PC-3 (cell line): ENCODE measurements at regions not wholly inside any gene's neighbourhood (a gene's known extent, or its start where the extent isn't known, plus 50 kb on each side); places are given as distances from the start of the nearest gene placed in this dataset.

Experiments used
- ATAC-seq: fragments of 200-7000 bp; cut with Tn5 transposase; 2 replicates; pipeline ENCODE4 v1.9.1; 2020; ENCODE audit warnings: mild to moderate bottlenecking, moderate library complexity
- BruUV-seq: library from RNA; stranded (reverse); fragments of 400-500 nt; replicated peaks from 2 replicates; lab custom pipeline; 2021; lab: Mats Ljungman, UMichigan
- CTCF ChIA-PET: fragments of 300-600 bp; sonication (Branson Sonifier 250); formaldehyde crosslinking; loops from one replicate; lab custom pipeline; 2022; ENCODE audit warnings: antibody characterized with exemption; lab: Charles Lee
- POLR2A ChIA-PET: fragments of 300-600 bp; sonication (Branson Sonifier 250); formaldehyde crosslinking; loops from one replicate; lab custom pipeline; 2022; ENCODE audit warnings: antibody characterized with exemption; ENCODE audit not compliant: unreplicated experiment; lab: Charles Lee
- DNase-seq: peaks from one replicate; pipeline ENCODE4 v3.0.0-alpha.2; 2015
- H2AFZ ChIP-seq: fragments of 300-600 bp; sonication (generic); 2 replicates; pipeline ENCODE4 v1.6.0; 2016; ENCODE audit warnings: antibody characterized with exemption, low read length
- H3F3A ChIP-seq: fragments of 300-600 bp; sonication (generic); one replicate; pipeline ENCODE4 v1.6.0; 2017; ENCODE audit warnings: antibody characterized with exemption, low read length, control low read depth, mild to moderate bottlenecking; ENCODE audit not compliant: unreplicated experiment
- H3K27ac ChIP-seq: fragments of 300-600 bp; sonication (generic); 2 replicates; pipeline ENCODE4 v1.5.1; 2016; ENCODE audit warnings: mild to moderate bottlenecking, low read length
- H3K27me3 ChIP-seq: fragments of 300-600 bp; sonication (generic); 2 replicates; pipeline ENCODE4 v1.6.1; 2016; ENCODE audit warnings: low read length, mixed read lengths
- H3K36me3 ChIP-seq: fragments of 300-600 bp; sonication (generic); 2 replicates; pipeline ENCODE4 v1.6.1; 2016; ENCODE audit warnings: low read depth, mixed run types, low read length, mixed read lengths
- H3K4me1 ChIP-seq: fragments of 300-600 bp; sonication (generic); 2 replicates; pipeline ENCODE4 v1.5.1; 2016; ENCODE audit warnings: low read length; ENCODE audit not compliant: insufficient read depth
- H3K4me2 ChIP-seq: fragments of 300-600 bp; sonication (generic); 2 replicates; pipeline ENCODE4 v1.6.0; 2016; ENCODE audit warnings: low read length
- H3K4me3 ChIP-seq: fragments of 300-600 bp; sonication (generic); 2 replicates; pipeline ENCODE4 v1.5.1; 2016; ENCODE audit warnings: mild to moderate bottlenecking, low read length, mixed read lengths
- H3K79me2 ChIP-seq: fragments of 300-600 bp; sonication (generic); 2 replicates; pipeline ENCODE4 v1.6.1; 2017; ENCODE audit warnings: low read length, mixed read lengths
- H3K9ac ChIP-seq: fragments of 300-600 bp; sonication (generic); 2 replicates; pipeline ENCODE4 v1.6.0; 2016; ENCODE audit warnings: mild to moderate bottlenecking, low read length
- H3K9me2 ChIP-seq: fragments of 300-600 bp; sonication (generic); replicated peaks from 2 replicates; pipeline ENCODE4 v1.6.1; 2016; ENCODE audit warnings: mixed run types, low read length, mixed read lengths
- H3K9me3 ChIP-seq: fragments of 300-600 bp; sonication (generic); 2 replicates; pipeline ENCODE4 v1.6.1; 2016; ENCODE audit warnings: low read length, mixed read lengths
- H4K20me1 ChIP-seq: fragments of 300-600 bp; sonication (generic); 2 replicates; pipeline ENCODE4 v1.6.1; 2016; ENCODE audit warnings: low read length, mixed read lengths
- EZH2 ChIP-seq: fragments of 300-600 bp; sonication (generic); IDR thresholded peaks from one replicate; pipeline ENCODE4 v1.6.1; 2017; ENCODE audit warnings: antibody characterized with exemption, mild to moderate bottlenecking, low read length; ENCODE audit not compliant: unreplicated experiment
- EZH2phosphoT487 ChIP-seq: fragments of 300-600 bp; sonication (generic); IDR thresholded peaks from 2 replicates; pipeline ENCODE4 v1.6.1; 2018; ENCODE audit warnings: mild to moderate bottlenecking, antibody characterized with exemption, low read length, borderline replicate concordance
- intact Hi-C: fragments of 100-400 bp; cut with micrococcal nuclease; formaldehyde crosslinking; loops from 2 replicates; pipeline ENCODE4 v1.9.0; 2023
- TF ChIP-seq, protein P1 (sequence below): fragments of 300-600 bp; sonication (generic); conservative IDR thresholded peaks from 2 replicates; pipeline ENCODE4 v1.5.1; 2017; ENCODE audit warnings: antibody characterized with exemption, low read depth, mild to moderate bottlenecking, low read length

DNA sequence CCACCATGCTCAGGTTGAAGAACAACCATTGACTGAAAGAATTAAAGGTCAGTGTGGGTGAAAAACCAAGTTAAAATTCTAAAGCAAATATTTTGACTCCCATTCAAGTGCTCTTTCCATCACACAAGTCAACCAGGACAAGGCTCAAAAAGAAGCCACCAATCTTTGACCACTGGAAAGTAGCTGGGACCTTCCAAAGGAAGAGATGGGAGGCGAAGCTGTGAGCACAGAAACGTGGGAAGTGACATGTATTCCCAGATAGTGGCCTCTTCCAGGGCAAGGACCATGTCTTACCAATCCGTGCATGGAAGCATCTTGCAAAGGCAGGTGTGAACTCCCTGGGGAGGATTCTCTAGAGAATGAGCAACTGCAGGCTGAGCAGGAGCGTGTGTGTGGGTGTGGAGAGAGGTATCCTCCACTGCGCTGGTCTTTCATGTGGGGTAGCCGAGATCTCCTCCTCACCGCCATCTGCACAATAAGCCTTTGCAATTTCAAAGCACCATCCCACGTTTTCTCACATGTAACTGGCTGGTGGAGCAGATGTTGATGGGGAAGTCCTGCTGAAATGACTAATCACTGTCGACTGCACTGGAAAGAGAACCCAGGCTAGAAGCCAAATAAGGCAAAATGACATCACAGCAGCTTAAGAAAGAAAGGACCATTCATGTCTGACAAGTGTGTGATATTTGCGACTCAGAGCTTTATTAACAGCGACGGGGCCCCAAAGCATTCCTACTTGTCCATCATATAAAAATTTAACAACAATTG is 189.4 kb upstream of the RREB1 start:
- peak overlapping the region; percentile 20; the same call in 1 of the 2 replicates for H3K4me2 ChIP-seq
- H4K20me1 ChIP-seq, result no peaks in the 10 kb centered on the region
- H3K9me3 ChIP-seq, result no peaks in the 10 kb centered on the region
- peak; percentile 75 for DNase-seq
- peak overlapping the region; percentile 23; the same call in 1 of the 2 replicates for H3K9ac ChIP-seq
- ChIA-PET POLR2A (no interaction called here), CTCF (no interaction called here)
- TF ChIP-seq EZH2 (no peak), EZH2phosphoT487 (no peak)
- TF ChIP-seq, protein P1, sequence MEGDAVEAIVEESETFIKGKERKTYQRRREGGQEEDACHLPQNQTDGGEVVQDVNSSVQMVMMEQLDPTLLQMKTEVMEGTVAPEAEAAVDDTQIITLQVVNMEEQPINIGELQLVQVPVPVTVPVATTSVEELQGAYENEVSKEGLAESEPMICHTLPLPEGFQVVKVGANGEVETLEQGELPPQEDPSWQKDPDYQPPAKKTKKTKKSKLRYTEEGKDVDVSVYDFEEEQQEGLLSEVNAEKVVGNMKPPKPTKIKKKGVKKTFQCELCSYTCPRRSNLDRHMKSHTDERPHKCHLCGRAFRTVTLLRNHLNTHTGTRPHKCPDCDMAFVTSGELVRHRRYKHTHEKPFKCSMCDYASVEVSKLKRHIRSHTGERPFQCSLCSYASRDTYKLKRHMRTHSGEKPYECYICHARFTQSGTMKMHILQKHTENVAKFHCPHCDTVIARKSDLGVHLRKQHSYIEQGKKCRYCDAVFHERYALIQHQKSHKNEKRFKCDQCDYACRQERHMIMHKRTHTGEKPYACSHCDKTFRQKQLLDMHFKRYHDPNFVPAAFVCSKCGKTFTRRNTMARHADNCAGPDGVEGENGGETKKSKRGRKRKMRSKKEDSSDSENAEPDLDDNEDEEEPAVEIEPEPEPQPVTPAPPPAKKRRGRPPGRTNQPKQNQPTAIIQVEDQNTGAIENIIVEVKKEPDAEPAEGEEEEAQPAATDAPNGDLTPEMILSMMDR, result no peak
- no peak overlapping the region for H2AFZ ChIP-seq
- H3K27ac ChIP-seq, result peak overlapping the region; percentile 73
- H3K27me3 ChIP-seq, result no peaks in the 10 kb centered on the region
- peaks cover 42% of the 10 kb centered on the region for H3K4me1 ChIP-seq
- ATAC-seq, result peak; percentile 45
- intact Hi-C loops, result loop anchor here (2.0 to 5.0 kb wide), 4 partner anchors 106 to 324 kb away; no protein-coding TSS in a partner anchor
- no peaks in the 10 kb centered on the region for H3K9me2 ChIP-seq
- no peak overlapping the region for H3K4me3 ChIP-seq
- H3K36me3 ChIP-seq, result no peaks in the 10 kb centered on the region
- no peaks in the 10 kb centered on the region for H3K79me2 ChIP-seq
- BruUV-seq, result no TSS peak
- no peaks in the 10 kb centered on the region for H3F3A ChIP-seq

DNA sequence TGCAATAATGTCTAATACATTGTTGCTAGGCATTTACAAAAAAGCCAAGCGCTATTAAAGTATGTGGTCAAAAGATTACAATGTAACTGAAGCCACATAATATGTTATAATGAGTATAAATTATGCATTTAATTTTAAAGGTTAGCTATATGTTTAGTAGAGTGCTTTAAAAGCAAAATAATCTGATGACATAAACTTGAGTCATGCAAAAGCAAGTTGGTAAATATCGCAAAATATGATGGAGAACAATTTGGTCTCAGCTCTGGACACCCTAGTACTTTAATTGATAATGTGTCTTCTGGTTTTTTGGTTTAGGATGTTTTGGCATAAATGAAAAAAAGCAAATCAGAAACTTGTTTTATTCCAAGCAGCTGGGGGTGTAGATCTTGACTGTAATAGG is 188.6 kb upstream of the RREB1 start:
- H4K20me1 ChIP-seq, result no peaks in the 10 kb centered on the region
- H3K27ac ChIP-seq, result peak overlapping the region; percentile 73
- H3K36me3 ChIP-seq, result no peaks in the 10 kb centered on the region
- H3K4me3 ChIP-seq, result no peak overlapping the region
- ChIA-PET CTCF (no interaction called here), POLR2A (no interaction called here)
- intact Hi-C loops, result loop anchor here (2.0 to 5.0 kb wide), 4 partner anchors 107 to 323 kb away; no protein-coding TSS in a partner anchor
- no peaks in the 10 kb centered on the region for H3K79me2 ChIP-seq
- H3K4me1 ChIP-seq, result peaks cover 49% of the 10 kb centered on the region
- H3K9ac ChIP-seq, result peak overlapping the region; percentile 23; the same call in 1 of the 2 replicates
- no peaks in the 10 kb centered on the region for H3K27me3 ChIP-seq
- TF ChIP-seq, protein P1, result no peak
- ATAC-seq (peak; percentile 54), DNase-seq (peak; percentile 65)
- BruUV-seq, result no TSS peak
- no peaks in the 10 kb centered on the region for H3F3A ChIP-seq
- H2AFZ ChIP-seq, result no peak overlapping the region
- peak overlapping the region; percentile 20 for H3K4me2 ChIP-seq
- H3K9me3 ChIP-seq, result no peaks in the 10 kb centered on the region
- H3K9me2 ChIP-seq, result no peaks in the 10 kb centered on the region

DNA sequence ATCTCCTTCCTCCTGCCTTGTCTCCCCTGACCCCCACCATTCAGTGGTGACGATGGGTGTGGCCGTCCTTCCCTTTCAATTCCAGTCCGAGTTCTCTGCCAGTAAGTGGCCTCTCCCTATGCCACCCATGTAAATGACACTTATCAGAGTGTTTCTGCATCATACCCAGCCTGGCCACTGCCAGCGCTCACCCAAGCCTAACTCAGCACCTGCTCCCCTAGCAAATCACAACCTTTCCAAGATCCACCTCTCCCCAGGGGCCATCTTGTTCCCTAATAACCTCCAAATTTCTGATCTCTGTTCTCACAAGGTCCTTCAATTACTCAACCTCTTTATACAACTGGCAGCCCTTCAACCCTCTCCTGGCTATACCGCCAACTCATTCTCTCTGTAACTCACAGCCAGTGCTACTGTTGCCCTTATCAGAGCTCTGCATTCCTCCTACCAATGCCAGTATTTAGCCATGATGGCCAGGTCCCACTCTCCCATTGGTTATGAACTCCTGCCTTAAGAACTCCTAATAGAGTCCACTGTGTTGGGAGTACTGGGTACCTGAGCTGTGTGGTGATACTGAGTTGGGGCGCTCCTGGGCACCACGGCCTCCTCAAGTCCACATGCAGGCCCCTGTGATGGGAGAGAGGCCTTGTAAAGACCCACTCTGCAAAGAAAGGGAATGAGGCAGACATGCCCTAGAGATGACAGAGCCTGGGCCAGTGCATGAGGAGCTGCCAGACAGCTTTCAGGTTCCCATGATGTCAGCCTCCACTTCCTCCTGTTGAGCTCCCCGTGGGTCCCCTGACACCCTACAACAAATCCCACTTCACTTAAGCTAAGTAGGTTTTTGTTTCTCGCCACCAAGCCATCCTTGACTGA is 187.4 kb upstream of the RREB1 start:
- no peaks in the 10 kb centered on the region for H3F3A ChIP-seq
- no peak for DNase-seq
- H3K27ac ChIP-seq, result no peak overlapping the region
- H3K9ac ChIP-seq, result no peak overlapping the region
- intact Hi-C loops, result no loop called here
- H3K4me2 ChIP-seq, result no peak overlapping the region
- H3K4me3 ChIP-seq, result no peak overlapping the region
- ChIA-PET POLR2A (no interaction called here), CTCF (no interaction called here)
- H3K9me2 ChIP-seq, result no peaks in the 10 kb centered on the region
- H3K9me3 ChIP-seq, result no peaks in the 10 kb centered on the region
- no peaks in the 10 kb centered on the region for H3K36me3 ChIP-seq
- TF ChIP-seq EZH2 (no peak), EZH2phosphoT487 (no peak)
- BruUV-seq, result no TSS peak
- H3K27me3 ChIP-seq, result no peaks in the 10 kb centered on the region
- H3K4me1 ChIP-seq, result peaks cover 44% of the 10 kb centered on the region
- H2AFZ ChIP-seq, result no peak overlapping the region
- H3K79me2 ChIP-seq, result no peaks in the 10 kb centered on the region
- ATAC-seq, result no peak
- H4K20me1 ChIP-seq, result no peaks in the 10 kb centered on the region
